ENCODE measurements at regions not wholly inside any gene's neighbourhood (a gene's known extent, or its start where the extent isn't known, plus 50 kb on each side); places are given as distances from the start of the nearest gene placed in this dataset.

DNA sequence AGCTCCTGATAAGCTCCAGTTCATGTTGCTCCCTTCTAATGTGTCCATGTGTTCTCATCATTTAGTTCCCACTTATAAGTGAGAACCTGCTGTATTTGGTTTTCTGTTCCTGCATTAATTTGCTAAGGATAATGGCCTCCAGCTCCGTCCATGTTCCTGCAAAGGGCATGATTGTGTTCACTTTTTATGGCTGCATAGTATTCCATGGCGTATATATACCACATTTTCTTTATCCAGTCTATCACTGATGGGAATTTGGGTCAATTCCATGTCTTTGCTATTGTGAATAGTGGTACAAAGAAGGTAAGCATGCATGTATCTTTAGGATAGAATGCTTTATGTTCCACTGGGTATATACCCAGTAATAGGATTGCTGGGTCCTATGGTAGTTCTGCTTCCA lies 197.2 kb upstream of the ITM2A start:
- no peak for TF ChIP-seq EZH2 (IDR thresholded peaks at IDR 0.05; ENCODE audit: borderline replicate concordance, low read length)
- TF ChIP-seq, protein P1, sequence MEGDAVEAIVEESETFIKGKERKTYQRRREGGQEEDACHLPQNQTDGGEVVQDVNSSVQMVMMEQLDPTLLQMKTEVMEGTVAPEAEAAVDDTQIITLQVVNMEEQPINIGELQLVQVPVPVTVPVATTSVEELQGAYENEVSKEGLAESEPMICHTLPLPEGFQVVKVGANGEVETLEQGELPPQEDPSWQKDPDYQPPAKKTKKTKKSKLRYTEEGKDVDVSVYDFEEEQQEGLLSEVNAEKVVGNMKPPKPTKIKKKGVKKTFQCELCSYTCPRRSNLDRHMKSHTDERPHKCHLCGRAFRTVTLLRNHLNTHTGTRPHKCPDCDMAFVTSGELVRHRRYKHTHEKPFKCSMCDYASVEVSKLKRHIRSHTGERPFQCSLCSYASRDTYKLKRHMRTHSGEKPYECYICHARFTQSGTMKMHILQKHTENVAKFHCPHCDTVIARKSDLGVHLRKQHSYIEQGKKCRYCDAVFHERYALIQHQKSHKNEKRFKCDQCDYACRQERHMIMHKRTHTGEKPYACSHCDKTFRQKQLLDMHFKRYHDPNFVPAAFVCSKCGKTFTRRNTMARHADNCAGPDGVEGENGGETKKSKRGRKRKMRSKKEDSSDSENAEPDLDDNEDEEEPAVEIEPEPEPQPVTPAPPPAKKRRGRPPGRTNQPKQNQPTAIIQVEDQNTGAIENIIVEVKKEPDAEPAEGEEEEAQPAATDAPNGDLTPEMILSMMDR (conservative IDR thresholded peaks at IDR 0.05 in 1 of 2, IDR thresholded peaks at IDR 0.05 in 1 of 2; ENCODE audit: extremely low read depth in 1 of 2, insufficient read depth in 1 of 2, low read depth in 1 of 2, low read length in 2 of 2): no peak
